KG1 (cell line): ENCODE measurements at regions not wholly inside any gene's neighbourhood (a gene's known extent, or its start where the extent isn't known, plus 50 kb on each side); places are given as distances from the start of the nearest gene placed in this dataset.
"Not testable (repeated sequence)": the region's sequence is repeated elsewhere in the genome, so short reads cannot be mapped to it uniquely, and the experiment has no call there.

Source experiments
- DNase-seq: peaks from one replicate; lab custom pipeline; 2025; lab: John Stamatoyannopoulos, UW

- no peak for DNase-seq
These were observed 162.9 kb upstream of the RORB start for GRCh38 chr9:74334271-74334670.

GRCh38 chr9:74336161-74336560, 161.0 kb upstream of the RORB start:
- no peak for DNase-seq

GRCh38 chr9:74348777-74349176, 148.4 kb upstream of the RORB start:
- no peak for DNase-seq

GRCh38 chr9:74355107-74355506, 142.0 kb upstream of the RORB start:
- no peak for DNase-seq

- DNase-seq, result no peak
These were observed 139.6 kb upstream of the RORB start for GRCh38 chr9:74357577-74357976.

GRCh38 chr9:74358959-74359358, 138.2 kb upstream of the RORB start:
- no peak for DNase-seq

- no peak for DNase-seq
These were observed 135.6 kb upstream of the RORB start for GRCh38 chr9:74361508-74361907.

- DNase-seq, result no peak
These were observed 134.7 kb upstream of the RORB start for GRCh38 chr9:74362423-74362822.

GRCh38 chr9:74366111-74366510, 131.0 kb upstream of the RORB start:
- no peak for DNase-seq

GRCh38 chr9:74369844-74370243, 127.3 kb upstream of the RORB start:
- DNase-seq, result no peak

- DNase-seq, result no peak
These were observed 123.8 kb upstream of the RORB start for GRCh38 chr9:74373348-74373747.

GRCh38 chr9:74379718-74380117, 117.4 kb upstream of the RORB start:
- no peak for DNase-seq

GRCh38 chr9:74391816-74392215, 105.3 kb upstream of the RORB start:
- no peak for DNase-seq

GRCh38 chr9:74403581-74403980, 93.6 kb upstream of the RORB start:
- no peak for DNase-seq

- DNase-seq, result no peak
These were observed 92.5 kb upstream of the RORB start for GRCh38 chr9:74404620-74405019.

GRCh38 chr9:74407166-74407565, 90.0 kb upstream of the RORB start:
- no peak for DNase-seq

GRCh38 chr9:74412236-74412979, 84.7 kb upstream of the RORB start:
- DNase-seq, result no peak

- DNase-seq, result no peak
These were observed 83.3 kb upstream of the RORB start for GRCh38 chr9:74413876-74414275.

GRCh38 chr9:74414325-74414724, 82.8 kb upstream of the RORB start:
- no peak for DNase-seq

GRCh38 chr9:74415995-74416394, 81.1 kb upstream of the RORB start:
- no peak for DNase-seq

GRCh38 chr9:74424488-74424887, 72.6 kb upstream of the RORB start:
- not testable (repeated sequence) for DNase-seq

GRCh38 chr9:74431467-74431866, 65.7 kb upstream of the RORB start:
- no peak for DNase-seq

GRCh38 chr9:74443036-74443750, 53.9 kb upstream of the RORB start:
- no peak for DNase-seq

- DNase-seq, result no peak
These were observed 52.8 kb upstream of the RORB start for GRCh38 chr9:74444369-74444768.
